DOHH2 (cell line): ENCODE measurements at regions not wholly inside any gene's neighbourhood (a gene's known extent, or its start where the extent isn't known, plus 50 kb on each side); places are given as distances from the start of the nearest gene placed in this dataset.

Experiments
- EZH2phosphoT487 ChIP-seq: fragments of 200-600 bp; sonication (generic); IDR thresholded peaks from 2 replicates; pipeline ENCODE4 v1.6.1; 2017; ENCODE audit warnings: borderline replicate concordance, mild to moderate bottlenecking, antibody characterized with exemption, low read length, moderate library complexity, mixed read lengths
- TF ChIP-seq, protein P1 (sequence below): fragments of 200-600 bp; sonication (generic); IDR thresholded peaks from one replicate; pipeline ENCODE4 v1.5.1; 2014; ENCODE audit warnings: antibody characterized with exemption, mild to moderate bottlenecking, low read depth, low read length; ENCODE audit not compliant: poor library complexity, severe bottlenecking

DNA sequence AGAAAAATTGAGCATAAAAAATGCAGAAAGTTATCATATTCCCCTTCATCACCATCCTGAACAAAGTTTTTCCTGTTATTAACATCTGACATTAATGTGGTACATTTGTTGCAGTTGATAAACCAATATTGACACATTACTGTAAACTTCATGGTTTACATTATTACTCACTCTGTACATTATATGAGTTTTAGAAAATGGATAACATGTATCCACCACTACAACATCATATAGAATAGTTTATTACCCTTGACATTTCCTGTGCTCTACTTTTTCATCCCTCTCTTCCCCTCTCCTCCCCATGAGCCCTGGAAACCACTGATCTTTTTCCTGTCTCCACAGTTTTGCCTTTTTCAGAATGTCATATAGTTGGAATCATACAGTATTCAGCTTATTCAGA, 618.6 kb upstream of the TMEFF2 start:
- TF ChIP-seq, protein P1, sequence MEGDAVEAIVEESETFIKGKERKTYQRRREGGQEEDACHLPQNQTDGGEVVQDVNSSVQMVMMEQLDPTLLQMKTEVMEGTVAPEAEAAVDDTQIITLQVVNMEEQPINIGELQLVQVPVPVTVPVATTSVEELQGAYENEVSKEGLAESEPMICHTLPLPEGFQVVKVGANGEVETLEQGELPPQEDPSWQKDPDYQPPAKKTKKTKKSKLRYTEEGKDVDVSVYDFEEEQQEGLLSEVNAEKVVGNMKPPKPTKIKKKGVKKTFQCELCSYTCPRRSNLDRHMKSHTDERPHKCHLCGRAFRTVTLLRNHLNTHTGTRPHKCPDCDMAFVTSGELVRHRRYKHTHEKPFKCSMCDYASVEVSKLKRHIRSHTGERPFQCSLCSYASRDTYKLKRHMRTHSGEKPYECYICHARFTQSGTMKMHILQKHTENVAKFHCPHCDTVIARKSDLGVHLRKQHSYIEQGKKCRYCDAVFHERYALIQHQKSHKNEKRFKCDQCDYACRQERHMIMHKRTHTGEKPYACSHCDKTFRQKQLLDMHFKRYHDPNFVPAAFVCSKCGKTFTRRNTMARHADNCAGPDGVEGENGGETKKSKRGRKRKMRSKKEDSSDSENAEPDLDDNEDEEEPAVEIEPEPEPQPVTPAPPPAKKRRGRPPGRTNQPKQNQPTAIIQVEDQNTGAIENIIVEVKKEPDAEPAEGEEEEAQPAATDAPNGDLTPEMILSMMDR = no peak
- TF ChIP-seq EZH2phosphoT487 = no peak
